Skeletal muscle satellite cell (primary cell): ENCODE measurements at regions not wholly inside any gene's neighbourhood (a gene's known extent, or its start where the extent isn't known, plus 50 kb on each side); places are given as distances from the start of the nearest gene placed in this dataset.

Experiments used
- H3K27me3 ChIP-seq: 2 replicates; pipeline ENCODE4 v1.7.0; 2013; ENCODE audit warnings: low read length; ENCODE audit not compliant: control insufficient read depth, insufficient read depth
- H3K36me3 ChIP-seq: 2 replicates; pipeline ENCODE4 v1.7.0; 2013; ENCODE audit warnings: mild to moderate bottlenecking, control low read depth, low read length; ENCODE audit not compliant: insufficient read depth
- H3K4me1 ChIP-seq: 2 replicates; pipeline ENCODE4 v1.7.0; 2013; ENCODE audit warnings: low read length; ENCODE audit not compliant: control insufficient read depth, insufficient read depth
- H3K4me2 ChIP-seq: 2 replicates; pipeline ENCODE4 v1.7.0; 2013; ENCODE audit warnings: mild to moderate bottlenecking, low read length
- H3K4me3 ChIP-seq: 2 replicates; pipeline ENCODE4 v1.7.0; 2013; ENCODE audit warnings: low read length
- H3K9ac ChIP-seq: 2 replicates; pipeline ENCODE4 v1.7.0; 2013; ENCODE audit warnings: mild to moderate bottlenecking, low read depth, low read length, moderate library complexity
- H3K9me3 ChIP-seq: replicated peaks from 2 replicates; pipeline ENCODE4 v1.7.0; 2013; ENCODE audit warnings: mild to moderate bottlenecking, control low read depth, low read length

GRCh38 chr15:97009031-97009431 is 678.5 kb downstream of the NR2F2 start:
- Histone ChIP-seq H3K27me3 (no peaks in the 10 kb centered on the region), H3K4me3 (no peak overlapping the region), H3K4me1 (no peaks in the 10 kb centered on the region), H3K9me3 (peaks cover 3% of the 10 kb centered on the region), H3K36me3 (no peaks in the 10 kb centered on the region), H3K4me2 (no peak overlapping the region), H3K9ac (no peak overlapping the region)

- H3K4me2 ChIP-seq, result no peak overlapping the region
- H3K4me1 ChIP-seq, result no peaks in the 10 kb centered on the region
- no peaks in the 10 kb centered on the region for H3K27me3 ChIP-seq
- peaks cover 10% of the 10 kb centered on the region for H3K9me3 ChIP-seq
- no peak overlapping the region for H3K9ac ChIP-seq
- H3K4me3 ChIP-seq, result no peak overlapping the region
- no peaks in the 10 kb centered on the region for H3K36me3 ChIP-seq
Measured at GRCh38 chr15:97012986-97013385, 682.5 kb downstream of the NR2F2 start.

DNA sequence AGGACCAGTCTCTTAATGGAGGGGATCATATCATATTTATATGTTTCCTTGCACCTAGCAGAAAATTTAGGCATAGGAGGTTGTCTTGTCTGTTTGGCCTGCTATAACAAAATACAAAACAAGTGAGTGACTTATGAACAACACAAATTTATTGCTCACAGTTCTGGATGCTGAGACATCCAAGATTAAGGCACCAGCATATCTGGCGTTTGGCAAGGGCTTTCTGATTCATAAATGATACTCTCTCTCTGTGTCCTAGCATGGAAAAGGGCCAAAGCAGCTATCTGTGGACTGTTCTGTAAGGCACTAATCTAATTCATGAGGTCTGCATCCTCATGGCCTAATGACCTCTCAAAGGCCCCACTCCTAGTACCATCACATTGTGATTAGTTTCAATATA is 683.0 kb downstream of the NR2F2 start:
- H3K36me3 ChIP-seq, result no peaks in the 10 kb centered on the region
- no peak overlapping the region for H3K4me2 ChIP-seq
- no peaks in the 10 kb centered on the region for H3K27me3 ChIP-seq
- H3K9ac ChIP-seq, result no peak overlapping the region
- H3K4me3 ChIP-seq, result no peak overlapping the region
- peaks cover 10% of the 10 kb centered on the region for H3K9me3 ChIP-seq
- no peaks in the 10 kb centered on the region for H3K4me1 ChIP-seq

GRCh38 chr15:97014001-97014400 is 683.5 kb downstream of the NR2F2 start:
- H3K9ac ChIP-seq, result no peak overlapping the region
- no peak overlapping the region for H3K4me2 ChIP-seq
- no peaks in the 10 kb centered on the region for H3K36me3 ChIP-seq
- no peak overlapping the region for H3K4me3 ChIP-seq
- no peaks in the 10 kb centered on the region for H3K4me1 ChIP-seq
- H3K27me3 ChIP-seq, result no peaks in the 10 kb centered on the region
- H3K9me3 ChIP-seq, result peaks cover 10% of the 10 kb centered on the region

DNA sequence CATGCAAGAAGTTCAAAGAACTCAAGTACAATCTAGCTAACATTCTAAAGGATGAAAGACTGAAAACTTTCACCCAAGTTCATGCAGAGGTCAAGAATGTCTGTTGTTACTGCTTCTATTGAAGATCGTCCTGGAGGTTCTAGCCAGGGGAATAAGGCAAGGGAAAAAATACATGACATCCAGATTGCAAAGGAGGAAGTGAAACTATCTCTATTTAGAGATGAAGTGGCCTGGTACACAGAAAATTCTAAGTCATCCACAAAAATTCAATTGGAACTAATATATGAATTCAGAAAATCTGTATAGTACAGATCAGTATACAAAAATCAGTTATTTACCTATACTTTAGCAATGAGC is 693.0 kb downstream of the NR2F2 start:
- Histone ChIP-seq H3K27me3 (no peaks in the 10 kb centered on the region), H3K9ac (no peak overlapping the region), H3K4me1 (no peaks in the 10 kb centered on the region), H3K9me3 (peaks cover 6% of the 10 kb centered on the region), H3K4me3 (no peak overlapping the region), H3K36me3 (no peaks in the 10 kb centered on the region), H3K4me2 (no peak overlapping the region)

GRCh38 chr15:97026781-97027180 is 696.3 kb downstream of the NR2F2 start:
- Histone ChIP-seq H3K36me3 (no peaks in the 10 kb centered on the region), H3K9me3 (peaks cover 8% of the 10 kb centered on the region), H3K4me3 (no peak overlapping the region), H3K4me2 (no peak overlapping the region), H3K4me1 (no peaks in the 10 kb centered on the region), H3K9ac (no peak overlapping the region), H3K27me3 (no peaks in the 10 kb centered on the region)

DNA sequence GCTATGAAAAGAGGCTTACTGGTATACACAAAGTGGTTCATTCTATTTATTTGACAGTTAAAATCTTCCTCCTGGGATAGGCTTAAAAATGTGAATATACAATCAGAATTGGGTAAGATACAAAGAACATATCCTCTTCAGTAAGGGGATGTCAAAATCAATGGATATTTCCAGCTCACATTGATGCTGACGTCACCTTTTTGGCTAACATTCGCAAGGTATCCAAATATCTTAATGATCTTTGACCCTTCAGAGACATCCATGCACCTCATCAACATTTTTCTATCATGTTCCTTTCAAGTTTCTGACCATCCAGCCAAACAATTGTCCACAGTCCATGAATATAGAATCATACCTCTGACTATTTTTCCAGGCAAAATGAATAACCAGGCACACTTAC is 697.3 kb downstream of the NR2F2 start:
- no peaks in the 10 kb centered on the region for H3K36me3 ChIP-seq
- H3K4me3 ChIP-seq, result no peak overlapping the region
- no peaks in the 10 kb centered on the region for H3K4me1 ChIP-seq
- H3K9me3 ChIP-seq, result peaks cover 8% of the 10 kb centered on the region
- H3K9ac ChIP-seq, result no peak overlapping the region
- H3K27me3 ChIP-seq, result no peaks in the 10 kb centered on the region
- no peak overlapping the region for H3K4me2 ChIP-seq

- no peak overlapping the region for H3K9ac ChIP-seq
- H3K9me3 ChIP-seq, result peaks cover 8% of the 10 kb centered on the region
- H3K27me3 ChIP-seq, result no peaks in the 10 kb centered on the region
- H3K4me1 ChIP-seq, result no peaks in the 10 kb centered on the region
- H3K4me3 ChIP-seq, result no peak overlapping the region
- H3K4me2 ChIP-seq, result no peak overlapping the region
- H3K36me3 ChIP-seq, result no peaks in the 10 kb centered on the region
Measured at GRCh38 chr15:97030251-97030650, 699.8 kb downstream of the NR2F2 start.

- no peak overlapping the region for H3K9ac ChIP-seq
- no peaks in the 10 kb centered on the region for H3K27me3 ChIP-seq
- H3K36me3 ChIP-seq, result no peaks in the 10 kb centered on the region
- no peaks in the 10 kb centered on the region for H3K9me3 ChIP-seq
- H3K4me3 ChIP-seq, result no peak overlapping the region
- H3K4me2 ChIP-seq, result no peak overlapping the region
- no peaks in the 10 kb centered on the region for H3K4me1 ChIP-seq
Measured at GRCh38 chr15:97036301-97036700, 705.8 kb downstream of the NR2F2 start.

DNA sequence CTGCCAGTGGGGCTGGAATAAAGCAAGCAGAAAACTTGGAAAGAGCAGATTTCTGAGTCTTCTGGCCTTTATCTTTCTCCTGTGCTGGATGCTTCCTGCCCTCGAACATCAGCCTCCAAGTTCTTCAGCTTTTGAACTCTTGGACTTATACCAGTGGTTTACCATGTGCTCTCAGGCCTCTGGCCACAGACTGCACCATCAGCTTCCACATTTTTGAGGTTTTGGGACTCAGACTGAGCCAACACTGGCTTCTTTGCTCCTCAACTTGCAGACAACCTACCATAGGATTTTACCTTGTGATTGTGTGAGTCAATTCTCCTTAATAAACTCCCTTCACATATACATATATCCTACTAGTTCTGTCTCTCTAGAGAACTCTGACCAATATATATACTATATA is 706.6 kb downstream of the NR2F2 start:
- Histone ChIP-seq H3K36me3 (no peaks in the 10 kb centered on the region), H3K4me2 (no peak overlapping the region), H3K27me3 (no peaks in the 10 kb centered on the region), H3K4me1 (no peaks in the 10 kb centered on the region), H3K9ac (no peak overlapping the region), H3K9me3 (no peaks in the 10 kb centered on the region), H3K4me3 (no peak overlapping the region)

- Histone ChIP-seq H3K4me3 (no peak overlapping the region), H3K36me3 (no peaks in the 10 kb centered on the region), H3K9ac (no peak overlapping the region), H3K4me1 (no peaks in the 10 kb centered on the region), H3K9me3 (peaks cover 8% of the 10 kb centered on the region), H3K27me3 (no peaks in the 10 kb centered on the region), H3K4me2 (no peak overlapping the region)
Measured at GRCh38 chr15:97045666-97046421, 715.3 kb downstream of the NR2F2 start.

DNA sequence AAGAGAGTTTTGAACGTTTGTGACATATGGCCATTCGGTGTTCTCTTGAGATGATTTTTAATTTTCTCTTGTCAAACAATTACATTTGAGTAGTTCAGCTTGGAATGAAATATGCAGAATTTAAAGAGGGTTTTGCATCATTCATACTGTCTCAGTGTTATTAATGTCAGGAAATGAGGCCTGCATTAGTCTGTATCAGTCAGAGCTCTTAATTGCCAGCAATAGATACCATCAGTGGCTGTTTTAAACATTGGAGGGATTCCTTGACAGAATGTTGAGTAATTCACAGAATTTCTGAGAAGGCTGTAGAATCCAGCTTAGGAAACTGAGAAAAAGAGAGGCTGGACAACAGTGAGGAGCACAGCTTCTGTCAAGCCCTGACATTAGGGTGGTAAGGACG is 722.0 kb downstream of the NR2F2 start:
- no peaks in the 10 kb centered on the region for H3K4me1 ChIP-seq
- H3K27me3 ChIP-seq, result no peaks in the 10 kb centered on the region
- H3K9ac ChIP-seq, result no peak overlapping the region
- H3K4me3 ChIP-seq, result no peak overlapping the region
- H3K9me3 ChIP-seq, result peaks cover 6% of the 10 kb centered on the region
- no peaks in the 10 kb centered on the region for H3K36me3 ChIP-seq
- H3K4me2 ChIP-seq, result no peak overlapping the region
